HepG2 (cell line): ENCODE measurements at regions not wholly inside any gene's neighbourhood (a gene's known extent, or its start where the extent isn't known, plus 50 kb on each side); places are given as distances from the start of the nearest gene placed in this dataset.

Source experiments
- ATAC-seq: fragments of 200-7000 bp; cut with Tn5 transposase; 3 replicates; pipeline ENCODE4 v1.9.1; 2020; ENCODE audit warnings: mild to moderate bottlenecking, moderate library complexity
- BruUV-seq: library from RNA; stranded (reverse); fragments of 400-500 nt; replicated peaks from 2 replicates; lab custom pipeline; 2021; lab: Mats Ljungman, UMichigan
- CTCF ChIA-PET: fragments of 300-600 bp; formaldehyde crosslinking; extraction: SDS; loops from one replicate; lab custom pipeline; 2021; ENCODE audit warnings: low total read pairs, inconsistent platforms, low intra/inter-chr PET ratio; lab: Yijun Ruan, JAX
- POLR2A ChIA-PET: fragments of 350-600 bp; sonication (Branson Sonifier 250); formaldehyde crosslinking; loops from one replicate; lab custom pipeline; 2020; ENCODE audit warnings: antibody characterized with exemption, inconsistent platforms; lab: Yijun Ruan, JAX
- DNase-seq: peaks from one replicate; pipeline ENCODE4 v3.0.0-alpha.2; 2015; ENCODE audit warnings: low spot score
- FAIRE-seq: peaks from 3 replicates; lab custom pipeline; 2011; peaks lifted over from hg19 to GRCh38; lab: Jason Lieb, UNC
- H2AFZ ChIP-seq: one replicate; pipeline ENCODE4 v1.6.1; 2011; ENCODE audit warnings: low read length, inconsistent platforms
- H3K27ac ChIP-seq: fragments of 300-600 bp; 3 replicates; pipeline ENCODE4 v1.8.0; 2011; ENCODE audit warnings: mixed run types, mild to moderate bottlenecking, mixed read lengths, low read length, inconsistent platforms; ENCODE audit not compliant: insufficient read depth; ENCODE audit errors: extremely low read length
- H3K27me3 ChIP-seq, 2 experiments: fragments of 200-600 bp in 1 of 2; 2 replicates in 1 of 2; 3 replicates in 1 of 2; pipeline versions ENCODE4 v1.6.0 to v1.8.0; 2011; ENCODE audit warnings: low read length in 2 of 2, mild to moderate bottlenecking in 2 of 2, moderate library complexity in 2 of 2, inconsistent platforms in 1 of 2; ENCODE audit not compliant: insufficient read depth in 2 of 2, control insufficient read depth in 1 of 2
- H3K36me3 ChIP-seq, 2 experiments: fragments of 200-600 bp in 1 of 2; replicated peaks in 1 of 2; 2 replicates in 1 of 2; 3 replicates in 1 of 2; pipeline versions ENCODE4 v1.5.1 to v1.8.0; 2011; ENCODE audit warnings: low read length in 2 of 2, inconsistent platforms in 1 of 2; ENCODE audit not compliant: insufficient read depth in 2 of 2, control insufficient read depth in 1 of 2
- H3K4me1 ChIP-seq: 2 replicates; pipeline ENCODE4 v1.5.1; 2012; ENCODE audit warnings: low read length, inconsistent platforms; ENCODE audit not compliant: insufficient read depth
- H3K4me2 ChIP-seq: 2 replicates; pipeline ENCODE4 v1.6.0; 2011; ENCODE audit warnings: low read depth, low read length, inconsistent platforms
- H3K4me3 ChIP-seq, 3 experiments: fragments of 200-600 bp in 1 of 3; sonication (generic), shearing (Covaris generic) in 1 of 3; replicated peaks in 1 of 3; 2 replicates each; pipeline ENCODE4 v1.5.1; 2011 to 2016; ENCODE audit warnings: low read length in 3 of 3, inconsistent platforms in 2 of 3, low read depth in 2 of 3, mild to moderate bottlenecking in 2 of 3, control low read depth in 1 of 3, mixed read lengths in 1 of 3; ENCODE audit not compliant: insufficient read depth in 1 of 3
- H3K79me2 ChIP-seq: one replicate; pipeline ENCODE4 v1.6.1; 2011; ENCODE audit warnings: low read length, inconsistent platforms; ENCODE audit not compliant: insufficient read depth
- H3K9ac ChIP-seq: 2 replicates; pipeline ENCODE4 v1.6.0; 2011; ENCODE audit warnings: mild to moderate bottlenecking, low read depth, low read length, inconsistent platforms; ENCODE audit not compliant: insufficient read depth
- H3K9me3 ChIP-seq: 2 replicates; pipeline ENCODE4 v1.5.1; 2012; ENCODE audit warnings: mild to moderate bottlenecking, low read length
- H4K20me1 ChIP-seq: 2 replicates; pipeline ENCODE4 v1.6.0; 2011; ENCODE audit warnings: inconsistent platforms, mild to moderate bottlenecking, low read length, moderate library complexity; ENCODE audit not compliant: insufficient read depth
- ATF1 ChIP-seq: IDR thresholded peaks from 2 replicates; pipeline ENCODE4 v1.6.1; 2016; ENCODE audit warnings: mild to moderate bottlenecking, control low read depth
- ATRX ChIP-seq: sonication (generic); formaldehyde crosslinking; IDR thresholded peaks from 2 replicates; pipeline ENCODE4 v1.4.0; 2020; ENCODE audit warnings: missing genetic modification reagents, borderline replicate concordance
- DRAP1 ChIP-seq: IDR thresholded peaks from 2 replicates; pipeline ENCODE4 v1.6.1; 2016; ENCODE audit warnings: missing genetic modification reagents, missing compliant biosample characterization
- HMGA1 ChIP-seq: sonication (generic); formaldehyde crosslinking; conservative IDR thresholded peaks from 2 replicates; pipeline ENCODE4 v1.4.0; 2020; ENCODE audit warnings: missing genetic modification reagents
- HOXA7 ChIP-seq: sonication (generic); formaldehyde crosslinking; IDR thresholded peaks from 2 replicates; pipeline ENCODE4 v1.8.1; 2022; ENCODE audit warnings: mild to moderate bottlenecking, missing genetic modification reagents, moderate library complexity
- HOXA9 ChIP-seq: sonication (generic); formaldehyde crosslinking; IDR thresholded peaks from 2 replicates; pipeline ENCODE4 v1.8.1; 2022; ENCODE audit warnings: missing genetic modification reagents, mild to moderate bottlenecking, moderate library complexity, borderline replicate concordance
- IRF2 ChIP-seq: IDR thresholded peaks from 2 replicates; pipeline ENCODE4 v1.6.1; 2018; ENCODE audit warnings: missing genetic modification reagents, missing compliant biosample characterization
- RARA ChIP-seq: IDR thresholded peaks from 2 replicates; pipeline ENCODE4 v1.6.1; 2016; ENCODE audit warnings: missing genetic modification reagents, missing compliant biosample characterization
- SKI ChIP-seq: fragments of 450-650 bp; IDR thresholded peaks from one replicate; pipeline ENCODE4 v1.6.1; 2018; ENCODE audit warnings: mild to moderate bottlenecking; ENCODE audit not compliant: partially characterized antibody
- SMARCE1 ChIP-seq: fragments of 450-650 bp; IDR thresholded peaks from 2 replicates; pipeline ENCODE4 v1.6.1; 2017; ENCODE audit warnings: borderline replicate concordance
- THAP11 ChIP-seq: IDR thresholded peaks from 2 replicates; pipeline ENCODE4 v1.6.1; 2016; ENCODE audit warnings: missing biosample characterization, missing genetic modification reagents
- TRAFD1 ChIP-seq: sonication (generic); formaldehyde crosslinking; IDR thresholded peaks from 2 replicates; pipeline ENCODE4 v1.5.1; 2020; ENCODE audit warnings: missing genetic modification reagents, mild to moderate bottlenecking, borderline replicate concordance
- ZBTB34 ChIP-seq: sonication (generic); formaldehyde crosslinking; IDR thresholded peaks from 2 replicates; pipeline ENCODE4 v1.8.0; 2022; ENCODE audit warnings: mild to moderate bottlenecking, missing genetic modification reagents
- ZKSCAN1 ChIP-seq: fragments of 150-350 bp; IDR thresholded peaks from 2 replicates; pipeline ENCODE4 v1.6.1; 2014; ENCODE audit warnings: low read length
- ZNF17 ChIP-seq: sonication (generic); formaldehyde crosslinking; IDR thresholded peaks from 2 replicates; pipeline ENCODE4 v1.5.0; 2020; ENCODE audit warnings: mild to moderate bottlenecking, missing genetic modification reagents
- ZNF280B ChIP-seq: sonication (generic); formaldehyde crosslinking; IDR thresholded peaks from 2 replicates; pipeline ENCODE4 v1.5.0; 2020; ENCODE audit warnings: missing genetic modification reagents, mild to moderate bottlenecking, borderline replicate concordance
- WGBS: methylation state at CpG from one replicate; pipeline ENCODE4 v1.1.6; 2017; ENCODE audit warnings: low lambda C conversion rate; 5-methylcytosine and 5-hydroxymethylcytosine counted together
- in situ Hi-C: cut with HindIII; loops from 2 replicates; pipeline ENCODE4 v1.10.0; 2017; ENCODE audit warnings: low pct_unique_long_range_greater_than_20kb; ENCODE audit not compliant: extremely low pct_ligation_motif_present
- intact Hi-C: fragments of 100-400 bp; cut with micrococcal nuclease; formaldehyde crosslinking; loops from one replicate; pipeline ENCODE4 v1.10.0; 2022; ENCODE audit not compliant: unreplicated experiment

- Histone ChIP-seq H3K79me2 (no peaks in the 10 kb centered on the region), H3K9ac (no peak overlapping the region), H3K4me3 (no peak overlapping the region), H3K27ac (no peak overlapping the region), H4K20me1 (no peaks in the 10 kb centered on the region), H3K27me3 (peaks cover 4 to 27% of the 10 kb centered on the region in 2 experiments; a peak in 4 of 5 replicates), H3K4me1 (no peaks in the 10 kb centered on the region), H3K9me3 (no peaks in the 10 kb centered on the region), H2AFZ (no peak overlapping the region), H3K4me2 (no peak overlapping the region), H3K36me3 (no peaks in the 10 kb centered on the region)
- ATAC-seq (no peak), DNase-seq (no peak), FAIRE-seq (no peak)
- ChIA-PET CTCF (no interaction called here), POLR2A (no interaction called here)
- in situ Hi-C loops (no loop called here), intact Hi-C loops (no loop called here)
- WGBS: 71% methylated on average over 2 of the region's 3 CpGs
- no TSS peak for BruUV-seq
- TF ChIP-seq THAP11 (CRISPR knock-in tag) (no peak), SMARCE1 (no peak), ATRX (CRISPR knock-in tag) (no peak), RARA (no peak), ZBTB34 (no peak), ATF1 (CRISPR knock-in tag) (no peak), ZKSCAN1 (no peak)
Measured at GRCh38 chr10:71038091-71038633, 149.8 kb upstream of the PCBD1 start.

- POLR2A ChIA-PET: no interaction called here
- no peaks in the 10 kb centered on the region for H4K20me1 ChIP-seq
- in situ Hi-C loops: no loop called here
- WGBS: 14% methylated on average over 1 of the region's 2 CpGs
- H3K4me1 ChIP-seq: no peaks in the 10 kb centered on the region
- H3K27me3 ChIP-seq: peaks cover 6 to 34% of the 10 kb centered on the region in 2 experiments; a peak in 4 of 5 replicates
- intact Hi-C loops: no loop called here
- H3K36me3 ChIP-seq: no peaks in the 10 kb centered on the region
- CTCF ChIA-PET: no interaction called here
- H2AFZ ChIP-seq: no peak overlapping the region
- no peak for FAIRE-seq
- H3K4me3 ChIP-seq: no peak overlapping the region
- no peak for ATAC-seq
- no peaks in the 10 kb centered on the region for H3K79me2 ChIP-seq
- H3K9ac ChIP-seq: no peak overlapping the region
- no peak overlapping the region for H3K4me2 ChIP-seq
- no peak overlapping the region for H3K27ac ChIP-seq
- no peaks in the 10 kb centered on the region for H3K9me3 ChIP-seq
- BruUV-seq: no TSS peak
- DNase-seq: no peak
- no peak for TF ChIP-seq ZNF17 (CRISPR knock-in tag)
- no peak for TF ChIP-seq TRAFD1 (CRISPR knock-in tag)
- TF ChIP-seq HOXA7 (CRISPR knock-in tag): no peak
- no peak for TF ChIP-seq ZNF280B (CRISPR knock-in tag)
- no peak for TF ChIP-seq IRF2 (CRISPR knock-in tag)
- TF ChIP-seq HOXA9 (CRISPR knock-in tag): no peak
- no peak for TF ChIP-seq SKI
- TF ChIP-seq DRAP1: no peak
- TF ChIP-seq HMGA1: no peak
Measured at GRCh38 chr10:71038921-71039320, 150.6 kb upstream of the PCBD1 start.
